HEK293T (cell line): ENCODE measurements at regions not wholly inside any gene's neighbourhood (a gene's known extent, or its start where the extent isn't known, plus 50 kb on each side); places are given as distances from the start of the nearest gene placed in this dataset.

ENCODE experiments used
- CTBP1 ChIP-seq: fragments of 450-650 bp; IDR thresholded peaks from 2 replicates; pipeline ENCODE4 v1.6.1; 2016; ENCODE audit warnings: borderline replicate concordance
- ELF4 ChIP-seq: fragments of 450-650 bp; IDR thresholded peaks from 2 replicates; pipeline ENCODE4 v1.6.1; 2017; ENCODE audit warnings: antibody characterized with exemption
- SP1 ChIP-seq: fragments of 450-650 bp; IDR thresholded peaks from 2 replicates; pipeline ENCODE4 v1.6.1; 2017

GRCh38 chrX:73964579-73964978, 112.1 kb upstream of the XIST start:
- TF ChIP-seq SP1 (no peak), CTBP1 (no peak), ELF4 (no peak)
